IPS-NIHi7 (cell line): ENCODE measurements at regions not wholly inside any gene's neighbourhood (a gene's known extent, or its start where the extent isn't known, plus 50 kb on each side); places are given as distances from the start of the nearest gene placed in this dataset.
A peak's percentile ranks its signal among the peaks of the same experiment; 100 is the strongest.

ENCODE experiments used
- DNase-seq: peaks from one replicate; pipeline ENCODE4 v3.0.0; 2012; ENCODE audit warnings: mixed read lengths; ENCODE audit errors: extremely low spot score

- DNase-seq = no peak
Measured at GRCh38 chr16:89027281-89027680, 50.3 kb upstream of the CBFA2T3 start.

DNA sequence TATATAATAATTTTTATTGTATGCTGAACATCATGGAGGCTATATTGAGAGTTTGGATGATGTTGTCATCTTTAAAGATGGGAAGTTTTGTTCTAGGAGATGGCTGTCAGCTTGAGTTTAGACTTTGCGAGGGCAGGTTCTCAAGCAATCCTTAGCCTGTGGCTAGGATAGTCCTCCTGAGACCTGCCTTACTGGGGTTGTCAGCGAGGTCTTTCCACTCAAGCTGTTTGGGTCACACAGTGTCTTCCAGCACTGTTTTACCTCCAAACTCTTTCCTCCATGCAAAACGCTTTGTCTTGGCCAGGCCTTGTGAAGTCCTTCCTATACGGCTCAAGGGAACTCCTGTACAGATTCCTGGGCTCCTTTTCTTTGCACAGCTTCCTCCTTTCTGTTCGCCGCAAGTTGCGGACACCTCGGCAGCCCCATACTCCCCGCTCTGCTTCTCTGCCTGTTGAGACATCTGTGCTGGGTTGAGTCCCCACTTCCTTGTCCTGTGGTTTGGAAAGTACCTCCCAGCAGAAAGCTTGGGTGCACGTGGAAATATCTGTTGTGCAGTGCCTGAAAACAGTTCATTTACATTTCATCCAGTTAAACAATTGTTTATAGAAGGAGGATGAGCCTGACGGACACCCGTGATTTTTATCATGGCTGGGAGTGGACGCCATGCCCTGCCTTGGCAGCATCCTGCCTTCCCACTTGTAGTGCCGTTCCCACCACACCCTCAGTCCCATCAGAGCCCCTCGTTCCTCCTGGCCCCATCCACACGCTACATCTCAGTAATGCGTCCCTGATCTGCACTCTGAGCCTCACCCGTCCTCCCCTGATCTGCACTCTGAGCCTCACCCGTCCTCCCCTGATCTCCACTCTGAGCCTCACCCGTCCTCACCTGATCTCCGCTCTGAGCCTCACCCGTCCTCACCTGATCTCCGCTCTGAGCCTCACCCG lies 55.0 kb upstream of the CBFA2T3 start:
- DNase-seq = no peak

DNA sequence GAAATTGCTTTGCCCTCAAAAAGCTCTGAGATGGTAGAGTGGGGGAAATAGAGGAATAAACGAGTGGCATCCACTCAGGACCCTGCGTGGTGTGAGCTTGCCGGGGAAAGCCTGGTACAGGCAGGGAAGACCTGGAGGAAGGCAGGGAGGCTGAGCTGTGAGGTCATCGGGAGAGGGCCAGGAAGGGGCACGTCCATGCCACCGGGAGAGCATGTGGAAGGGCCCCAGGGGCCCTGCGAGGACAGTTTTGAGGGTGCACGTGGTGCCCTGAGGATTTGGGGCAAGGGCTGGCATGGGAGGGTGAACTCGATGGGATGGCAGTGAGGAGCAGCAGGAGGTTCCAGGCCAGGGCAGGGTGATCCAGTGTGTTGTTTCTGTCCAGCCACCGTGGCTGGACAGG lies 56.3 kb upstream of the CBFA2T3 start:
- no peak for DNase-seq

DNA sequence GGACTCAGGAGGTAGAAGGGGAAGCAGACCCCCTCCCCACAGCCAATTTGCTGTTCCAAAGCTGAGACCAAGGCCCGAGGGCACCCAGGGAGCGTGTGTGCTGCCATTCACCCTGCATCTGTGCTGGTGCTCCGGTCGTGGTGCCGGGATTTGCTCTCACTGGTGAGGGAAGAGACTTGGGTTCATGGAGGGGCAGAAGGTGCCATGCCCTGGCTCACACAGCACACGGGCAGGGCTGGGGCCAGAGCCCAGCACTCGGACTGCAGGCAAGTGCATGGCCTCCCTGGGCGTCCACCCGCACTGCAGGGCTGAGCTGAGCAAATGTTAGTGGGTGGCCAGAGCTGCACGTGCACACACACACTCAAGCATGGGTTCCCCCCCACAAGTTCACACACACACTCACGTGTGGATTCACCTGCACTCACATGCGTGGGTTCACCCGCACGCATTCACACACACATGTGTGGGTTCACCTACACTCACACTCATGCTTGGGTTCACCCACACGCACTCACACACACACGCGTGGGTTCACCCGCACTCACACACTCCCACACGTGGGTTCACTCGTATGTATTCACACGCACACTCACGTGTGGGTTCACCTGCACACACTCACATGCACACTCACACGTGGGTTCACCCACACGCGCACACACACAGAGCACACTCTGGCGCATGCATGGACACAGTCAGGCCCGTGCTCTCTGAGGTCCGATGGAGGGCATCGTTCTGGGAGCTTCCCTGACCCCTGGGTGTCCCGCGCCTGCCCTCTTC lies 57.0 kb upstream of the CBFA2T3 start:
- DNase-seq = no peak

DNA sequence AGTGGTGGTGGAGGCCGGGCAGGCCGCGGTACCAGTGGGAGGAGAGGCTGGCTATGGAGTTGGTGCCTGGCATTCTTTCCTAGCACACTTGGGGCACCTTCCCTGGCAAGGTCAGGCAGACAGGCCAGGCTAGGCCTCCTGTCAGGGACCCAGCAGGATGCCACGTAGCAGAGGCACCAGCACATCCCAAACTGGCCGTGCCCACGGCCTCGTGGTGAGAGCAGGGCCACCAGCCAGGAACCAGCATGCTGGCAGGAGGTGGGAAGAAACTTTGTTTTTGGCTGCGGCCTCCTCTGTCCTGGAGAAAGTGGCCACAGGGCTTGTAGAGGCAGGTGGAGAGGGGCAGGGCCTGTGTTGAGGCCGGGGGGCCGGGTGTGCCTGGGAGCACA lies 57.6 kb upstream of the CBFA2T3 start:
- no peak for DNase-seq

DNA sequence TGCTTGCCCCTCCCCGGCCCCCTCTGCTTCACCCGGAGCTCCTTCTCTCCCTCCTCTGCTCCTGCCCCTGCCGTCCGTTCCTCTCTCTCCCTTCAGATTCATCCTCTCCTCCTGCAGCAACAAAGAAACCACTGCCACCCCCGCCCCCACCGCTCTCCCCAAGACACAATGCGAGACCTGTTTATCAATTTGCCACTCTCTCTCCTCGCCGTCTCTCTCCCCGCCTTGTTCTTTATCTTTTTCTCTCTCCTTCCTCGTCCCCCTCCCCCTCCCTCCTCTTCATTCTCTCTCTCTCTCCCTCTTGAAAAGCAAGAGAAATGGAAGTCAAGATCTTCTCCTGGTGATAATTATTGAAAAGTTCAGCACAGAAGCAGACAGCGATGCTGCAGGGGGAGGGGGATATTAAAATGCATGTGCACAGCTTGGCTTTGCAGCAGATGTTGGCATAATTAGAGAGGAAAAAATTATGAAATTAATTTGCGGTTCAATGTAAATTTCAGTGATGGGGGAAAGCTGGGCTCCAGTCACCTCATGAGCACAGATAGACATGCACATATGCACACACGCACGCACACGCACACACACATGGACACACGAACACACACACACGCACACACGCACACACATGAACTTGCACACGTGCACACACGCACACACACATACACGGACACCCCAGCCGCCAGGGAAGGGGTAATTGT lies 58.1 kb upstream of the CBFA2T3 start:
- no peak for DNase-seq

DNA sequence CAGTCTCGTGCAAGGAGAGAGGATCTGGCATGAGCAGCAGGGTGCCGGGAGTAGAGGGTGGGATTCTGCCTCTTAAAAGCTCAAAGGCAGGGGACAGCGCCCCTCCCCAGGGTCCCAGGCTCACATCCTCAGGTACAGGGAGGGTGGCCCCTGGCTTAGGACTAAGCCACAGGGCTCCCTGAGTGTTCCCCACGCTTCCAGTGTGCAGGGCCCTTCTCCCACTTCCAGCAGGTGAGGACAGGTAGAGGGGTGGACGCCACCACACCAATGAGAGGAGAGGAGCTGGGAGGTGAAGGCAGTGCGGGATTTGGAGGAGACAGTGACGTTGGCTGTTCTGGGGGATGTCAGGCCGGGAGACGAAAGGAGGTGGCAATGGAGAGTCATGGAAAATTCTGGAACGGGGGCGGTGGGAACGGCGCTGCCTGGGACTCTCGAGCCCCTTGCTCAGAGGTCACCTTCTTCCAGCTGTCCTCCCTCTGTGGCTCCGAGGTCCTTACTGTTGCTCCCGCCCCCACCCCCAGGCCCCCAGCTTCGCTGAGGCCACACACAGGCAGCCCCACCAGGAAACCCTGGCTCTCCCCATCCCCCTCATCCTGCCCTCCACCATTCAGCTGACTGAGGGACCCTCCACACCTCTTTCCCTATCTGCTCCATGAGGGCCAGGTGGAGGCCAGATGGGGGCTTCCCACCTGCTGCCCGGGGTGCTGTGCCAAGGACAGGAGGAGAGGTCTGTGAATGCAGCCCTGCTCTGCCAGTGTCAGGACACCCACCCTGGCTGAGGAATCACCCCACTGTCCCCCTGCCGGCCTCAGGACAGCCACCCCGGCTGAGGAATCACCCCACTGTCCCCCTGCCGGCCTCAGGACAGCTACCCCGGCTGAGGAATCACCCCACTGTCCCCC lies 57.7 kb upstream of the ACSF3 start:
- DNase-seq = no peak

DNA sequence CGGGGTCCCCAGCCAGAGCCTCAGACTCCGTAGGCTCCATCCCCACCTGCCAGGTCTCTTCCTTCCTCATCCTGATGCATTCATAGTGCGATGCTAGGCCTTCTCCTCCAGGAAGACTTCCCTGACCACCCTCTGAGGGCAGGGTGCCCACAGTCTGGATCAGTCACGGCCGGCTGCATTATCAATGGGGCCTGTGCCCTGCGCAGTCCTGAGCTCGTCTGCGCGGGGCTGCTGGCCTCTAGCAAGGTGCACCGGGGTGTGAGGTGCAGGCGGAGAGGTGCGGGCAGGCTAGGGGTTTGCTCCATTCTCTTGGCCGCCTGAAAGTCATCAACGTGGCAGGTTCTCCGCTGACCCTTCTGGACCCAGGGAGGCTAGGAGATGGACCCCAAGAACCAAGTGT lies 56.9 kb upstream of the ACSF3 start:
- DNase-seq = no peak

GRCh38 chr16:89037261-89038152 lies 56.1 kb upstream of the ACSF3 start:
- DNase-seq = peak; percentile 88

DNA sequence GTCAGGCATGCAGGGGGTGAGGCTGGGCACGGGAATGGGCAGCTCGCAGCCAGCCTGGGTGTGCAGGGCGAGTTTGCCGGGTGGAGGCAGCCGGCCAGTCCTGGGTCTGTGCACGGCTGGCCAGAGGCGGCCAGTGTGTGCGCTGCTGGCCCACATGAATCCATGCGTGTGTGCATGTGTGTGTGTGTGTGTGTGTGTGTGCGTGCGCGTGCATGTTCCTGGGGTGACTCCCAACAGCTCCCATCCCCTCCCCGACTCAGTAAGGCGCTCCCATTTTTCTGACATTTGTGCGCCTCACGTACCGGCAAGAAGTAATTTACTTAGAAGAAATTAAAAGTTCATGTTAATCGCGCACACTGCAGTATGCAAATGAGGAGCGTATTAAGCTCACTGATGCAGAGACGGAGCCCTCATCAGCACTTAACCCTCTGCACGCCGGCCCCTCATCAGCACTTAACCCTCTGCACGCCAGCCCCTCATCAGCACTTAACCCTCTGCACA lies 55.4 kb upstream of the ACSF3 start:
- DNase-seq = no peak

GRCh38 chr16:89038811-89039735 lies 54.6 kb upstream of the ACSF3 start:
- no peak for DNase-seq

- no peak for DNase-seq
Measured at GRCh38 chr16:89039756-89040155, 53.9 kb upstream of the ACSF3 start.

GRCh38 chr16:89040391-89040790 lies 53.3 kb upstream of the ACSF3 start:
- DNase-seq = no peak

DNA sequence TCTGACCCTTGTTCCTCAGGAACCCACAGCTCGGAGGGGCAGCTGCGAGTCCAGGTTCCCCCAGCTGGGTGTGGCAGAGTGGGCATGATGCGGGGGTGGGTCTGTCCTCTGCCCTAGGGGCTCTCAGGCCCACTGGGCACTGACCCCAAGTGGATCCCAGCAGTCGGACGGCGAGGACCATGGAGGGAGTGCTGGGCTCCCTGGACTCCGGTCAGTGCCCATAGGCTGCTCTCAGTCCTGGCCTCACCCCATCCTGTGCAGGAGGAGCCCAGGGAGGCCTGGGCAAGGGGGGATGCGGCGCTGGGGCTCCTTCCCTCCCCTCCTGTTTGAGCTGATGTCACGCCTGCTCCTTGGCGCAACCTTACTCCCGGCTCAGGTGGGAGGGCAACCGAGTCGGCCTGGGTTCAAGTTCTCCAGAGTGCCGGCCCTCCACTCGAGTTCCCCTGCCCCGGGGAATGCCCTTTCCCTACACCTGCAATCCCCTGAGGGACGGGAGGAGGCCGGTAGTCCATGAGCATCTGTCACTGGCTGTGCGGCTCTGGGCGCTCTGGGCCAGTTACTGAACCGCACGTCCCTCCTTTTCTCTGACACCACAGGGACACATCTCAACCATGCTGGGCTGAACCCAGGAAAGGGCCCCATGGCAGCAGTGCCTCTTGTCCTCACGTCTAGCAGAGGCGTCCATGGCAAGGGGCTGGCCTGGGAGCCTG lies 52.6 kb upstream of the ACSF3 start:
- no peak for DNase-seq

DNA sequence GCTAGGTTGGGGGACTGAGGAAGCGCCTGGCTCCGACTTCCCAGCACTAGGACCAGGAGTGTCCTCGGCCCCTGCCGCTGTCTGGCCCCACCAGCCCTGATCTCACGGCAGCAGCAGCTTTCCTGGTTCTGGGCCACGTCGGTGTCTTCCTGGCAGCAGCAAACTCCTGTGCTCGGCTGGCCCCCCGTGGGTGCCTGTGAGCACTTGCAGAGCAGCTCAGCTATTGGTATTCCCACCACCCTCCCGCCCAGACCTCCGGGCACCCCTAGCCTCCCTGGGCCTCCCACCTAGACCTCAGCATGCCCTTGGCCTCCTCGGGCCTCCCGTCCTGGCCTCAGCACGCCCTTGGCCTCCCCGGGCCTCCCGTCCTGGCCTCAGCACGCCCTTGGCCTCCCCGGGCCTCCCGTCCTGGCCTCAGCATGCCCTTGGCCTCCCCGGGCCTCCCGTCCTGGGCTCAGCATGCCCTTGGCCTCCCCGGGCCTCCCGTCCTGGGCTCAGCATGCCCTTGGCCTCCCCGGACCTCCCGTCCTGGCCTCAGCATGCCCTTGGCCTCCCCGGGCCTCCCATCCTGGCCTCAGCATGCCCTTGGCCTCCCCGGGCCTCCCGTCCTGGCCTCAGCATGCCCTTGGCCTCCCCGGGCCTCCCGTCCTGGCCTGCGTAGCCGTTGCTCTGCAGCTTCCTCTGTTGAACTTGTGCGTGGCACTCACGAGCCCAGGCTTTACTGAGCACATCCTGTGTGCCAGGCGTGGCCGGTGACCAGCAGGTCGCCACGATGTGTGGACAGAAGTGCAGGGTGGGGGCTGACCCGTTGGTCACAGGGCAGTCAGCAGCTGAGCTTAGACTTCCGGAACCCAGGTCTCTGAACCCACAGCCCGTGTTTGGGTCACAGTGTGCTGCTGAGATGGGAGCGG lies 51.8 kb upstream of the ACSF3 start:
- no peak for DNase-seq

DNA sequence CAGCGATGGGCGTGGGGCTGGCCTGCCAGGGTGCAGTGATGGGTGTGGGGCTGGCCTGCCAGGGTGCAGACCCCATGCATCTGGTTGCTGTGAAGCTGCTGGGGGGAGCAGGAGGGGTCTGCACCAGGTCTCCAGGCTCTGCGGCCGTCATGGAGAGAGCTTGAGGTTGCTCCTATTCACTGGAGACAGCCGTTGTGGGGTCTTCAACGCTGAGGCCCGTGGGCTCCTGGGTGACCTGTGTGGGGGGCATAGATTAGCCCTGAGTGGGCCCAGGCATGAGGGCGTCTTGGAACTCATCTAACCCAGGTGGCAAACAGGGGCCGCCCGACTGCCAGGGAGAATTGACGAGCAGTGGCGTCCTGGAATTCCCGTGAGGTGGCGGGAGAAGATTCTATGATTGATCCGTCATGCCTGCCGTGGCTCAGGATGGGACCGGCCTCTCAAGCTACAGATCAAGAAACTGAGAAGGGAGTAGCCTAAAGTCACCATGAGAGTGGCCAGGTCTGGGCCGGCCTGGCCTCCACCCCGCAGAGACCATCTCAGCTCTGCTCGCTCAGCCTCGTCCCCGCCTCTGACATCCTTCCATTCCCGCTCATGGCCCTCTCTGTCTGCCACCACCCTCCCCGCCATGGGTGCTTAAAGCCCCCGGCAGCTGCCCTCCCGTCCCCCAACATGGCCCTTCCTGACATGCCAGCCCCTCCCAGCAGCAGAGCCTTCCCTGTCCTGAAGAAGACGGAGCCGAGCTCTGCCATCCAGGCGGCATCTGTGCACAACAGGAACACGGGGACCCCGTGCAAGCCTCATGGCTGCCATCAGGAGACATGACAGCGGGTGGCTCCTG lies 50.7 kb upstream of the ACSF3 start:
- DNase-seq = no peak
